ENCODE measurements at regions not wholly inside any gene's neighbourhood (a gene's known extent, or its start where the extent isn't known, plus 50 kb on each side); places are given as distances from the start of the nearest gene placed in this dataset.

DNA sequence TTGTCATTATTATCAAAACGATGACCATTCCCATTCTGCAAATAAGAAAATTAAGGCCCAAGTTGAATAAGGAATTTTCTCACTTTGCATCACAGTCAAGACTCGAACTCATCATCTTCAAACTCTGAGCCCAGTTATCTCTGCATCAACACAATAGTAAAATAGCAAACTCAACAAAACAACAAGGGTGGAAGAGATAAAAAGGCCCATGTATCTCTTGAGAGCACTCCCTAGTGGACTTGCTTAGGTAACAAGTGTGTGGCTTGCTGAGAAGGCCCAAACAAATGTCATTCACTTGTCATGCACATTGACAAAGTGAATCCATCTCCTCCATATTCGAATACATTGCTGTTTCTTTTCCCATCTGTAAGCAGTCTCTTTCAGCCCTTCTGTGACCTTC is 412.0 kb upstream of the MAF start:
- TF ChIP-seq, protein P1, sequence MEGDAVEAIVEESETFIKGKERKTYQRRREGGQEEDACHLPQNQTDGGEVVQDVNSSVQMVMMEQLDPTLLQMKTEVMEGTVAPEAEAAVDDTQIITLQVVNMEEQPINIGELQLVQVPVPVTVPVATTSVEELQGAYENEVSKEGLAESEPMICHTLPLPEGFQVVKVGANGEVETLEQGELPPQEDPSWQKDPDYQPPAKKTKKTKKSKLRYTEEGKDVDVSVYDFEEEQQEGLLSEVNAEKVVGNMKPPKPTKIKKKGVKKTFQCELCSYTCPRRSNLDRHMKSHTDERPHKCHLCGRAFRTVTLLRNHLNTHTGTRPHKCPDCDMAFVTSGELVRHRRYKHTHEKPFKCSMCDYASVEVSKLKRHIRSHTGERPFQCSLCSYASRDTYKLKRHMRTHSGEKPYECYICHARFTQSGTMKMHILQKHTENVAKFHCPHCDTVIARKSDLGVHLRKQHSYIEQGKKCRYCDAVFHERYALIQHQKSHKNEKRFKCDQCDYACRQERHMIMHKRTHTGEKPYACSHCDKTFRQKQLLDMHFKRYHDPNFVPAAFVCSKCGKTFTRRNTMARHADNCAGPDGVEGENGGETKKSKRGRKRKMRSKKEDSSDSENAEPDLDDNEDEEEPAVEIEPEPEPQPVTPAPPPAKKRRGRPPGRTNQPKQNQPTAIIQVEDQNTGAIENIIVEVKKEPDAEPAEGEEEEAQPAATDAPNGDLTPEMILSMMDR (IDR thresholded peaks at IDR 0.05): no peak
- no peak for TF ChIP-seq POLR2A (IDR thresholded peaks at IDR 0.05)

All from lower leg skin (tissue), 3 donors.